ENCODE measurements at regions not wholly inside any gene's neighbourhood (a gene's known extent, or its start where the extent isn't known, plus 50 kb on each side); places are given as distances from the start of the nearest gene placed in this dataset.
"Not testable (repeated sequence)": the region's sequence is repeated elsewhere in the genome, so short reads cannot be mapped to it uniquely, and the experiment has no call there.

GRCh38 chr9:99663297-99663696 is 158.4 kb upstream of the NR4A3 start:
- no peak overlapping the region for H3K27ac ChIP-seq (ENCODE audit: low read depth in 1 of 3, low read length in 2 of 3)
- H3K4me3 ChIP-seq (ENCODE audit: low read depth in 1 of 3, low read length in 3 of 3), result no peak overlapping the region
- no peaks in the 10 kb centered on the region for H3K4me1 ChIP-seq (ENCODE audit: control insufficient read depth in 3 of 3, insufficient read depth in 2 of 3, low read depth in 1 of 3, low read length in 2 of 3)
- H3K9me3 ChIP-seq (ENCODE audit: control insufficient read depth in 2 of 2, insufficient read depth in 1 of 2, low read depth in 1 of 2, low read length in 1 of 2), result no peaks in the 10 kb centered on the region
- no peak for DNase-seq
- 88 to 91% (median 90%) methylated on average over 1 of the region's 1 CpG for WGBS, 3 donors
- H3K36me3 ChIP-seq (ENCODE audit: control insufficient read depth in 3 of 3, insufficient read depth in 2 of 3, low read depth in 1 of 3, low read length in 3 of 3), result no peaks in the 10 kb centered on the region
- H3K27me3 ChIP-seq (ENCODE audit: control insufficient read depth in 3 of 3, insufficient read depth in 3 of 3, low read length in 3 of 3), result peaks cover 0 to 2% (median 0%) of the 10 kb centered on the region in 3 donors
- no peak for FAIRE-seq

GRCh38 chr9:99663856-99664255 is 157.8 kb upstream of the NR4A3 start:
- Histone ChIP-seq H3K9me3 (ENCODE audit: control insufficient read depth in 2 of 2, insufficient read depth in 1 of 2, low read depth in 1 of 2, low read length in 1 of 2) (no peaks in the 10 kb centered on the region), H3K27me3 (ENCODE audit: control insufficient read depth in 3 of 3, insufficient read depth in 3 of 3, low read length in 3 of 3) (peaks cover 0 to 2% (median 0%) of the 10 kb centered on the region in 3 donors), H3K4me1 (ENCODE audit: control insufficient read depth in 3 of 3, insufficient read depth in 2 of 3, low read depth in 1 of 3, low read length in 2 of 3) (no peaks in the 10 kb centered on the region), H3K27ac (ENCODE audit: low read depth in 1 of 3, low read length in 2 of 3) (no peak overlapping the region), H3K36me3 (ENCODE audit: control insufficient read depth in 3 of 3, insufficient read depth in 2 of 3, low read depth in 1 of 3, low read length in 3 of 3) (no peaks in the 10 kb centered on the region), H3K4me3 (ENCODE audit: low read depth in 1 of 3, low read length in 3 of 3) (no peak overlapping the region)
- DNase-seq (no peak), FAIRE-seq (no peak)
- WGBS, 3 donors, result 55 to 91% (median 89%) methylated on average over 1 of the region's 1 CpG

- Histone ChIP-seq H3K4me3 (ENCODE audit: low read depth in 1 of 3, low read length in 3 of 3) (no peak overlapping the region), H3K27ac (ENCODE audit: low read depth in 1 of 3, low read length in 2 of 3) (no peak overlapping the region), H3K9me3 (ENCODE audit: control insufficient read depth in 2 of 2, insufficient read depth in 1 of 2, low read depth in 1 of 2, low read length in 1 of 2) (no peaks in the 10 kb centered on the region), H3K27me3 (ENCODE audit: control insufficient read depth in 3 of 3, insufficient read depth in 3 of 3, low read length in 3 of 3) (peaks cover 0 to 2% (median 0%) of the 10 kb centered on the region in 3 donors), H3K36me3 (ENCODE audit: control insufficient read depth in 3 of 3, insufficient read depth in 2 of 3, low read depth in 1 of 3, low read length in 3 of 3) (no peaks in the 10 kb centered on the region), H3K4me1 (ENCODE audit: control insufficient read depth in 3 of 3, insufficient read depth in 2 of 3, low read depth in 1 of 3, low read length in 2 of 3) (no peaks in the 10 kb centered on the region)
- FAIRE-seq, result no peak
- DNase-seq, result no peak
These were observed 155.1 kb upstream of the NR4A3 start for GRCh38 chr9:99666571-99666970.

GRCh38 chr9:99670886-99671285 is 150.8 kb upstream of the NR4A3 start:
- not testable (repeated sequence) for H3K9me3 ChIP-seq (ENCODE audit: control insufficient read depth in 2 of 2, insufficient read depth in 1 of 2, low read depth in 1 of 2, low read length in 1 of 2); H3K4me1 ChIP-seq (ENCODE audit: control insufficient read depth in 3 of 3, insufficient read depth in 2 of 3, low read depth in 1 of 3, low read length in 2 of 3); FAIRE-seq; H3K36me3 ChIP-seq (ENCODE audit: control insufficient read depth in 3 of 3, insufficient read depth in 2 of 3, low read depth in 1 of 3, low read length in 3 of 3); DNase-seq; H3K4me3 ChIP-seq (ENCODE audit: low read depth in 1 of 3, low read length in 3 of 3); H3K27me3 ChIP-seq (ENCODE audit: control insufficient read depth in 3 of 3, insufficient read depth in 3 of 3, low read length in 3 of 3); H3K27ac ChIP-seq (ENCODE audit: low read depth in 1 of 3, low read length in 2 of 3)
- 37 to 76% (median 46%) methylated on average over 7 of the region's 7 CpGs for WGBS, 3 donors

GRCh38 chr9:99677281-99677680 is 144.4 kb upstream of the NR4A3 start:
- WGBS, 3 donors, result 29 to 54% (median 53%) methylated on average over 1 of the region's 1 CpG
- H3K4me3 ChIP-seq (ENCODE audit: low read depth in 1 of 3, low read length in 3 of 3), result no peak overlapping the region
- H3K4me1 ChIP-seq (ENCODE audit: control insufficient read depth in 3 of 3, insufficient read depth in 2 of 3, low read depth in 1 of 3, low read length in 2 of 3), result no peaks in the 10 kb centered on the region
- no peaks in the 10 kb centered on the region for H3K27me3 ChIP-seq (ENCODE audit: control insufficient read depth in 3 of 3, insufficient read depth in 3 of 3, low read length in 3 of 3)
- H3K9me3 ChIP-seq (ENCODE audit: control insufficient read depth in 2 of 2, insufficient read depth in 1 of 2, low read depth in 1 of 2, low read length in 1 of 2), result peaks cover 0 to 9% of the 10 kb centered on the region in 2 donors
- DNase-seq (no peak), FAIRE-seq (no peak)
- no peaks in the 10 kb centered on the region for H3K36me3 ChIP-seq (ENCODE audit: control insufficient read depth in 3 of 3, insufficient read depth in 2 of 3, low read depth in 1 of 3, low read length in 3 of 3)
- H3K27ac ChIP-seq (ENCODE audit: low read depth in 1 of 3, low read length in 2 of 3), result no peak overlapping the region

- Histone ChIP-seq H3K4me1 (ENCODE audit: control insufficient read depth in 3 of 3, insufficient read depth in 2 of 3, low read depth in 1 of 3, low read length in 2 of 3) (no peaks in the 10 kb centered on the region), H3K4me3 (ENCODE audit: low read depth in 1 of 3, low read length in 3 of 3) (no peak overlapping the region), H3K36me3 (ENCODE audit: control insufficient read depth in 3 of 3, insufficient read depth in 2 of 3, low read depth in 1 of 3, low read length in 3 of 3) (no peaks in the 10 kb centered on the region), H3K9me3 (ENCODE audit: control insufficient read depth in 2 of 2, insufficient read depth in 1 of 2, low read depth in 1 of 2, low read length in 1 of 2) (peaks cover 0 to 14% of the 10 kb centered on the region in 2 donors), H3K27me3 (ENCODE audit: control insufficient read depth in 3 of 3, insufficient read depth in 3 of 3, low read length in 3 of 3) (no peaks in the 10 kb centered on the region), H3K27ac (ENCODE audit: low read depth in 1 of 3, low read length in 2 of 3) (no peak overlapping the region)
- DNase-seq (no peak), FAIRE-seq (no peak)
These were observed 143.1 kb upstream of the NR4A3 start for GRCh38 chr9:99678566-99678965.

GRCh38 chr9:99680191-99680590 is 141.5 kb upstream of the NR4A3 start:
- no peaks in the 10 kb centered on the region for H3K27me3 ChIP-seq (ENCODE audit: control insufficient read depth in 3 of 3, insufficient read depth in 3 of 3, low read length in 3 of 3)
- H3K4me1 ChIP-seq (ENCODE audit: control insufficient read depth in 3 of 3, insufficient read depth in 2 of 3, low read depth in 1 of 3, low read length in 2 of 3), result no peaks in the 10 kb centered on the region
- peaks cover 0 to 14% of the 10 kb centered on the region in 2 donors for H3K9me3 ChIP-seq (ENCODE audit: control insufficient read depth in 2 of 2, insufficient read depth in 1 of 2, low read depth in 1 of 2, low read length in 1 of 2)
- H3K4me3 ChIP-seq (ENCODE audit: low read depth in 1 of 3, low read length in 3 of 3), result no peak overlapping the region
- no peak overlapping the region for H3K27ac ChIP-seq (ENCODE audit: low read depth in 1 of 3, low read length in 2 of 3)
- WGBS, 3 donors, result 55 to 81% (median 62%) methylated on average over 1 of the region's 1 CpG
- DNase-seq (no peak), FAIRE-seq (no peak)
- H3K36me3 ChIP-seq (ENCODE audit: control insufficient read depth in 3 of 3, insufficient read depth in 2 of 3, low read depth in 1 of 3, low read length in 3 of 3), result no peaks in the 10 kb centered on the region

GRCh38 chr9:99681113-99681512 is 140.6 kb upstream of the NR4A3 start:
- peak in 1 of 2 donors; percentile 19 for DNase-seq
- Histone ChIP-seq H3K4me1 (ENCODE audit: control insufficient read depth in 3 of 3, insufficient read depth in 2 of 3, low read depth in 1 of 3, low read length in 2 of 3) (no peaks in the 10 kb centered on the region), H3K27ac (ENCODE audit: low read depth in 1 of 3, low read length in 2 of 3) (no peak overlapping the region), H3K36me3 (ENCODE audit: control insufficient read depth in 3 of 3, insufficient read depth in 2 of 3, low read depth in 1 of 3, low read length in 3 of 3) (no peaks in the 10 kb centered on the region), H3K4me3 (ENCODE audit: low read depth in 1 of 3, low read length in 3 of 3) (no peak overlapping the region), H3K27me3 (ENCODE audit: control insufficient read depth in 3 of 3, insufficient read depth in 3 of 3, low read length in 3 of 3) (no peaks in the 10 kb centered on the region), H3K9me3 (ENCODE audit: control insufficient read depth in 2 of 2, insufficient read depth in 1 of 2, low read depth in 1 of 2, low read length in 1 of 2) (peaks cover 0 to 14% of the 10 kb centered on the region in 2 donors)
- no peak for FAIRE-seq

GRCh38 chr9:99682378-99682777 is 139.3 kb upstream of the NR4A3 start:
- H3K9me3 ChIP-seq (ENCODE audit: control insufficient read depth in 2 of 2, insufficient read depth in 1 of 2, low read depth in 1 of 2, low read length in 1 of 2), result peaks cover 0 to 14% of the 10 kb centered on the region in 2 donors
- H3K4me1 ChIP-seq (ENCODE audit: control insufficient read depth in 3 of 3, insufficient read depth in 2 of 3, low read depth in 1 of 3, low read length in 2 of 3), result no peaks in the 10 kb centered on the region
- no peak overlapping the region for H3K4me3 ChIP-seq (ENCODE audit: low read depth in 1 of 3, low read length in 3 of 3)
- no peak for DNase-seq
- FAIRE-seq, result no peak
- WGBS, 3 donors, result 91 to 96% (median 91%) methylated on average over 1 of the region's 1 CpG
- H3K27me3 ChIP-seq (ENCODE audit: control insufficient read depth in 3 of 3, insufficient read depth in 3 of 3, low read length in 3 of 3), result no peaks in the 10 kb centered on the region
- no peaks in the 10 kb centered on the region for H3K36me3 ChIP-seq (ENCODE audit: control insufficient read depth in 3 of 3, insufficient read depth in 2 of 3, low read depth in 1 of 3, low read length in 3 of 3)
- H3K27ac ChIP-seq (ENCODE audit: low read depth in 1 of 3, low read length in 2 of 3), result no peak overlapping the region
